ENCODE measurements at regions not wholly inside any gene's neighbourhood (a gene's known extent, or its start where the extent isn't known, plus 50 kb on each side); places are given as distances from the start of the nearest gene placed in this dataset.

- TF ChIP-seq POLR2A (IDR thresholded peaks at IDR 0.05) (no peak), CTCF (IDR thresholded peaks at IDR 0.05) (no peak)
Measured at GRCh38 chr4:24655326-24655725, 71.0 kb upstream of the DHX15 start.
